ENCODE measurements at regions not wholly inside any gene's neighbourhood (a gene's known extent, or its start where the extent isn't known, plus 50 kb on each side); places are given as distances from the start of the nearest gene placed in this dataset.

GRCh38 chr2:22282916-22283315 is 1102.1 kb upstream of the KLHL29 start:
- TF ChIP-seq CTCF (IDR thresholded peaks at IDR 0.05), result no peak
- TF ChIP-seq POLR2AphosphoS5 (IDR thresholded peaks at IDR 0.05; ENCODE audit: insufficient read depth in 1 of 2, low read depth in 1 of 2), result no peak

Measured in vagina (tissue), 2 donors.